Mesenchymal stem cell (in vitro differentiated cells and primary cell): ENCODE measurements at regions not wholly inside any gene's neighbourhood (a gene's known extent, or its start where the extent isn't known, plus 50 kb on each side); places are given as distances from the start of the nearest gene placed in this dataset.
"Not testable (repeated sequence)": the region's sequence is repeated elsewhere in the genome, so short reads cannot be mapped to it uniquely, and the experiment has no call there.

Experiments used
- DNase-seq: peaks from one replicate; pipeline ENCODE4 v3.0.0-alpha.2; 2013
- H2AFZ ChIP-seq: one replicate; pipeline ENCODE4 v1.6.1; 2013; ENCODE audit warnings: low read depth, mild to moderate bottlenecking, control low read depth, inconsistent platforms, low read length, moderate library complexity
- H2AK5ac ChIP-seq: 2 replicates; pipeline ENCODE4 v1.6.1; 2013; ENCODE audit warnings: low read length, moderate library complexity, mild to moderate bottlenecking, inconsistent platforms; ENCODE audit not compliant: severe bottlenecking
- H2BK120ac ChIP-seq: one replicate; pipeline ENCODE4 v1.6.1; 2013; ENCODE audit warnings: low read depth, mild to moderate bottlenecking, inconsistent platforms, low read length, moderate library complexity
- H2BK12ac ChIP-seq, 2 experiments: one replicate each; pipeline ENCODE4 v1.6.1; 2013; ENCODE audit warnings: inconsistent platforms in 2 of 2, low read length in 2 of 2, mild to moderate bottlenecking in 2 of 2, moderate library complexity in 2 of 2, control low read depth in 1 of 2
- H2BK15ac ChIP-seq: one replicate; pipeline ENCODE4 v1.6.1; 2013; ENCODE audit warnings: mild to moderate bottlenecking, low read depth, inconsistent platforms; ENCODE audit not compliant: poor library complexity, severe bottlenecking
- H2BK5ac ChIP-seq: 2 replicates; pipeline ENCODE4 v1.6.1; 2013; ENCODE audit warnings: low read depth, mild to moderate bottlenecking, low read length, control low read depth, inconsistent platforms; ENCODE audit not compliant: poor library complexity, severe bottlenecking
- H3K14ac ChIP-seq, 2 experiments: one replicate each; pipeline ENCODE4 v1.6.1; 2013; ENCODE audit warnings: inconsistent platforms in 2 of 2, low read length in 2 of 2, control low read depth in 1 of 2, mild to moderate bottlenecking in 1 of 2, moderate library complexity in 1 of 2
- H3K18ac ChIP-seq, 2 experiments: one replicate each; pipeline ENCODE4 v1.6.1; 2013; ENCODE audit warnings: inconsistent platforms in 2 of 2, low read length in 2 of 2, control low read depth in 1 of 2, low read depth in 1 of 2, mild to moderate bottlenecking in 1 of 2
- H3K23ac ChIP-seq, 2 experiments: one replicate each; pipeline ENCODE4 v1.6.1; 2013; ENCODE audit warnings: inconsistent platforms in 2 of 2, low read length in 2 of 2, mild to moderate bottlenecking in 2 of 2, moderate library complexity in 2 of 2, control low read depth in 1 of 2
- H3K27ac ChIP-seq: 2 replicates; pipeline ENCODE4 v1.5.1; 2013; ENCODE audit warnings: mild to moderate bottlenecking, moderate library complexity, low read length, control low read depth, inconsistent platforms; ENCODE audit not compliant: poor library complexity, severe bottlenecking
- H3K27me3 ChIP-seq, 2 experiments: 2 replicates each; pipeline versions ENCODE4 v1.6.1 to v1.7.0; 2013; ENCODE audit warnings: low read length in 2 of 2, mild to moderate bottlenecking in 2 of 2, moderate library complexity in 2 of 2, control low read depth in 1 of 2, inconsistent platforms in 1 of 2; ENCODE audit not compliant: control insufficient read depth in 1 of 2, insufficient read depth in 1 of 2
- H3K36me3 ChIP-seq, 2 experiments: 2 replicates each; pipeline versions ENCODE4 v1.6.1 to v1.7.0; 2013; ENCODE audit warnings: low read length in 2 of 2, control low read depth in 1 of 2, inconsistent platforms in 1 of 2, low read depth in 1 of 2, mild to moderate bottlenecking in 1 of 2; ENCODE audit not compliant: insufficient read depth in 2 of 2, control insufficient read depth in 1 of 2
- H3K4ac ChIP-seq, 2 experiments: one replicate each; pipeline ENCODE4 v1.6.1; 2013; ENCODE audit warnings: inconsistent platforms in 2 of 2, low read length in 2 of 2, mild to moderate bottlenecking in 2 of 2, moderate library complexity in 2 of 2, control low read depth in 1 of 2, low read depth in 1 of 2
- H3K4me1 ChIP-seq: 2 replicates; pipeline ENCODE4 v1.6.1; 2013; ENCODE audit warnings: low read depth, low read length, control low read depth; ENCODE audit not compliant: control insufficient read depth, insufficient read depth
- H3K4me2 ChIP-seq: 2 replicates; pipeline ENCODE4 v1.6.1; 2013; ENCODE audit warnings: low read length, mild to moderate bottlenecking, inconsistent platforms; ENCODE audit not compliant: poor library complexity, severe bottlenecking
- H3K4me3 ChIP-seq, 2 experiments: 2 replicates each; pipeline versions ENCODE4 v1.5.1 to v1.7.0; 2013; ENCODE audit warnings: low read length in 2 of 2, mild to moderate bottlenecking in 2 of 2, control low read depth in 1 of 2, low read depth in 1 of 2; ENCODE audit not compliant: insufficient read depth in 1 of 2
- H3K79me1 ChIP-seq: replicated peaks from 2 replicates; pipeline ENCODE4 v1.6.1; 2013; ENCODE audit warnings: mild to moderate bottlenecking, control low read depth, low read length, inconsistent platforms; ENCODE audit not compliant: poor library complexity, severe bottlenecking
- H3K9ac ChIP-seq: 2 replicates; pipeline ENCODE4 v1.7.0; 2013; ENCODE audit warnings: mild to moderate bottlenecking, low read length, moderate library complexity
- H3K9me3 ChIP-seq: 2 replicates; pipeline ENCODE4 v1.7.0; 2013; ENCODE audit warnings: mild to moderate bottlenecking, low read length; ENCODE audit not compliant: control insufficient read depth
- H4K8ac ChIP-seq: one replicate; pipeline ENCODE4 v1.6.1; 2013; ENCODE audit warnings: inconsistent platforms, mild to moderate bottlenecking, low read length, moderate library complexity
- H4K91ac ChIP-seq: one replicate; pipeline ENCODE4 v1.6.1; 2013; ENCODE audit warnings: mild to moderate bottlenecking, low read length, inconsistent platforms
- WGBS: methylation state at CpG from one replicate; pipeline ENCODE4 v1.1.7; 2013; ENCODE audit warnings: mixed read lengths; 5-methylcytosine and 5-hydroxymethylcytosine counted together

GRCh38 chr5:100706776-100707175 lies 171.6 kb downstream of the FAM174A start:
- Histone ChIP-seq H3K4me3 (no peak overlapping the region), H3K9me3 (no peaks in the 10 kb centered on the region), H2AK5ac (no peak overlapping the region), H4K91ac (no peak overlapping the region), H3K4me1 (no peaks in the 10 kb centered on the region), H2BK12ac (no peak overlapping the region), H3K4me2 (no peak overlapping the region), H3K79me1 (no peaks in the 10 kb centered on the region), H3K27me3 (no peaks in the 10 kb centered on the region), H3K9ac (no peak overlapping the region), H3K4ac (no peak overlapping the region), H3K36me3 (no peaks in the 10 kb centered on the region), H2AFZ (no peak overlapping the region), H3K18ac (no peak overlapping the region), H2BK5ac (no peak overlapping the region), H4K8ac (no peak overlapping the region), H3K27ac (no peak overlapping the region), H3K14ac (no peak overlapping the region), H2BK15ac (no peak overlapping the region), H2BK120ac (no peak overlapping the region), H3K23ac (no peak overlapping the region)
- DNase-seq: peak; percentile 80
- WGBS: no CpG with 5 or more reads among the region's 1 CpG

GRCh38 chr5:100708645-100709171 lies 173.5 kb downstream of the FAM174A start:
- no peak for DNase-seq
- no peak overlapping the region for H3K4me2 ChIP-seq
- H2AK5ac ChIP-seq: no peak overlapping the region
- H3K4me3 ChIP-seq: no peak overlapping the region
- H2BK120ac ChIP-seq: no peak overlapping the region
- no peak overlapping the region for H3K18ac ChIP-seq
- H2BK15ac ChIP-seq: no peak overlapping the region
- H3K9ac ChIP-seq: no peak overlapping the region
- no peak overlapping the region for H2AFZ ChIP-seq
- H3K4me1 ChIP-seq: no peaks in the 10 kb centered on the region
- no peak overlapping the region for H3K23ac ChIP-seq
- H3K27ac ChIP-seq: no peak overlapping the region
- 91% methylated on average over 1 of the region's 1 CpG for WGBS
- no peak overlapping the region for H3K14ac ChIP-seq
- H4K91ac ChIP-seq: no peak overlapping the region
- no peaks in the 10 kb centered on the region for H3K79me1 ChIP-seq
- no peak overlapping the region for H2BK5ac ChIP-seq
- no peak overlapping the region for H2BK12ac ChIP-seq
- no peaks in the 10 kb centered on the region for H3K36me3 ChIP-seq
- H4K8ac ChIP-seq: no peak overlapping the region
- H3K27me3 ChIP-seq: no peaks in the 10 kb centered on the region
- H3K9me3 ChIP-seq: no peaks in the 10 kb centered on the region
- no peak overlapping the region for H3K4ac ChIP-seq

GRCh38 chr5:100709771-100710170 lies 174.6 kb downstream of the FAM174A start:
- Histone ChIP-seq H3K4me1 (no peaks in the 10 kb centered on the region), H2AK5ac (no peak overlapping the region), H3K14ac (no peak overlapping the region), H3K4ac (no peak overlapping the region), H3K18ac (no peak overlapping the region), H2BK12ac (no peak overlapping the region), H4K91ac (no peak overlapping the region), H3K4me2 (no peak overlapping the region), H3K9ac (no peak overlapping the region), H3K79me1 (no peaks in the 10 kb centered on the region), H4K8ac (no peak overlapping the region), H3K27ac (no peak overlapping the region), H2BK120ac (no peak overlapping the region), H3K23ac (no peak overlapping the region), H3K36me3 (no peaks in the 10 kb centered on the region), H3K9me3 (no peaks in the 10 kb centered on the region), H3K4me3 (no peak overlapping the region), H2BK5ac (no peak overlapping the region), H3K27me3 (no peaks in the 10 kb centered on the region), H2BK15ac (no peak overlapping the region), H2AFZ (no peak overlapping the region)
- no peak for DNase-seq
- WGBS: 86% methylated on average over 1 of the region's 1 CpG

- not testable (repeated sequence) for H2AFZ ChIP-seq, H2AK5ac ChIP-seq, H3K79me1 ChIP-seq, H3K4me2 ChIP-seq, H3K18ac ChIP-seq, H2BK5ac ChIP-seq, H3K36me3 ChIP-seq, DNase-seq, H4K91ac ChIP-seq, H3K27ac ChIP-seq, H2BK120ac ChIP-seq, H3K4me3 ChIP-seq, H3K23ac ChIP-seq, H4K8ac ChIP-seq, H3K9me3 ChIP-seq, H3K4me1 ChIP-seq, H2BK12ac ChIP-seq, H2BK15ac ChIP-seq, H3K4ac ChIP-seq, H3K9ac ChIP-seq, H3K14ac ChIP-seq, H3K27me3 ChIP-seq
- WGBS: 58% methylated on average over 1 of the region's 2 CpGs
Observed at GRCh38 chr5:100714780-100715179, 179.6 kb downstream of the FAM174A start.
